Caki2 (cell line): ENCODE measurements at regions not wholly inside any gene's neighbourhood (a gene's known extent, or its start where the extent isn't known, plus 50 kb on each side); places are given as distances from the start of the nearest gene placed in this dataset.

Experiments
- DNase-seq: peaks from one replicate; pipeline ENCODE4 v3.0.0-alpha.2; 2015; ENCODE audit warnings: low read depth
- in situ Hi-C: cut with HindIII; loops from 2 replicates; pipeline ENCODE4 v1.10.0; 2016; ENCODE audit warnings: low sequenced_read_pairs, low pct_unique_long_range_greater_than_20kb, mixed read lengths

DNA sequence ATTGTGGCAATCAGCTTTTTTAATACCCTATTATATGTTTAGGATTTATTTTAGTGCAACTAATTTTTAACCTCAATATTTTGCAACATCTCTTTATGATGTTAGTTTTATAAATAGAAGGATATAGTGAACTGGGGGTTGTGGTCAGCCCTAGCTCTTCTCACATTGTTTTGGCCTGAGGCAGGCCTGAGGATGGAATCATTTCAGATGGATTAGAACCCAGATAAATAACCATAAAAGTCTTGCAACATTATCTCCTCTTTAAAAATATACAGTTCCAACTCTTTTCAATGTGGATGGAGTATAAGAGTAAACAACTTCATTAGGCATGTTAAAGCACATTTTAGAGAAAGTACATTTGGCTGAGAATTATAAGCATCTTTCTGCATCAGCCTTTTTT lies 522.7 kb downstream of the NR2F1-AS1 start:
- in situ Hi-C loops, result no loop called here
- no peak for DNase-seq

DNA sequence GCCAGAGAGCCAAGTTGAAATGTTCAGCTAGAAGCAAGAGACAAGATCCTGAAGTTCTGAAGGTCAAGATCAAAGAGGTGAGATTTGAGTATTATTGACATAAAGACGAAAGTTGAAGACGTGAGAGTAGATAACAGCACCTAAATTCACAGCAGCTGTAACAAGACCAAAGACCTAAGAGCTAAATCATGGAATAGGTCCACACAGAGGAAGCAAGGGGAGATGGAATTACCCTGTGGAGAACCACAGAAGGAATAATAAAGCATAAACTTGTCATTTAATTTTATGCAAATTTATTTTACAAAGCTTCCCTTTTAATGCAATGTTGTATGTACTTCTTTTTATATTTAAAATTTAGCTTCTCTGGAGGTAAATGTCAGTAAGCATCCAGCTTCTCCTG lies 523.7 kb downstream of the NR2F1-AS1 start:
- DNase-seq, result no peak
- in situ Hi-C loops, result no loop called here

DNA sequence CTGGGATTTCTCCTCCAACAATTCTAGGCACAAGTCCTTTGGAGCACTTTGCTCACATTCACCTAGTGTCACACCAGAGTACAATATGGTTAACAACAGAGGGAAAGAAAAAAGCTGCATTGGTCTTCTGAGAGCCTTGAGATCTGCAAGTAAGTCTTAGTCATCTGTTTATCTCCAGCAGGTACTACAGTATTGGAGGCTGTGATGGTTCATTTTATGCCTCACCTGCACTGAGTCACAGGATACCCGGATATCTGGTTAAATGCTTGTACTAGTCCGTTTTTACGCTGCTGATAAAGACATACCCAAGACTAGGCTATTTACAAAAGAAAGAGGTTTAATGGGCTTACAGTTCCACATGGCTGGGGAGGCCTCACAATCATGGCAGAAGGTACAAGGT lies 525.0 kb downstream of the NR2F1-AS1 start:
- in situ Hi-C loops, result no loop called here
- DNase-seq, result no peak

DNA sequence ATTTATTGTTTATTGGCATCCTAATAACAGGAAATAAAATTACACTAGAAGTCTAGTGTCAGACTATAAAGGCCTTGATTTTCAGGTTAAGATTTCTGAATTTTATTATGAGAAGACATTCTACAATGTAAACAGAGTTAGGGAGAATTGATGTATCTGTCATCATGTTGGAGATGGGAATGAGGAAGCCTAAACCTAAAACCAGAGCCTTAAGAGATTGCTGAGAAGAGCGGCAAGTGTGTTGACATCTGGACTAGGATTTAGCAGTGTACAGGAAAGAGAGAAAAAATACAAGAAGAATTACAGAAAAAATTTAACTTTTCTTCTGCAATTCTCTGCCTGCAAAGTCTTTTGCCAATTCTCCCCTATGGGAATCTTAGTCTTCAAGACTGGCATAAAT lies 525.5 kb downstream of the NR2F1-AS1 start:
- in situ Hi-C loops, result no loop called here

DNA sequence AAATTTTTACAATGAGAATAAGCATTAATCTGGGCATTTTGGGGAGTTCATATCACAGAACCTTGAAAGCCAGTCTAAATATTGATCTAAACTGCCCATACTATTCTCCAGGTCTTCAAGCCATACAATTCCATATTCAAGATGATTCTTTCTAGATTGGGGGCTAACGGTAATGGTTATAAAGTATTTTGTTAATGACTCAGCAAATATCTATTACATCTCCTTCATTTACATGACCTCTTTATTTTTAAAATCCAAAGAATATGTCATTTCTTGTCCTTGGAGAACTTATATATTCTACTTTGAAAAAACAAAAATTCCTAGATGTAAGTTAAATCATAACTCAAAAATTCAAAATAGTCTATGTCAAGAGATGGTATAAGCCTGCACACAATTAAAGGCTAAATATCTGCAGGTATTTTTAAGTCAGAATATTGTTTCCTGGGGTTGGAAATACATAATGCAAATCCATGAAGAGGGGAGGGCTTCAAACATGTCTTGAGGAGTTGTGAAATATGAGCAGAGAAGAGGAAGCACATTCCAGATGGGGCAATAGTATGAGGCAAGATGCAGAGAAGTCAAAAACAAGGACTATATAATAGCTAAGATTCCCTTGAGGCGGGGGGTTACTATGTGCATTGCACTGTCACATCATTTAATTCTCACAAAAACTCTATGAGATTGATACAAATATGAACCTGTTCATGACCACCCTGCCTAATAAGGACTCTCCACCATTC lies 526.4 kb downstream of the NR2F1-AS1 start:
- in situ Hi-C loops, result no loop called here
- DNase-seq, result no peak

More for the DNA sequence above, 525.5 kb downstream of the NR2F1-AS1 start:
- no peak for DNase-seq

DNA sequence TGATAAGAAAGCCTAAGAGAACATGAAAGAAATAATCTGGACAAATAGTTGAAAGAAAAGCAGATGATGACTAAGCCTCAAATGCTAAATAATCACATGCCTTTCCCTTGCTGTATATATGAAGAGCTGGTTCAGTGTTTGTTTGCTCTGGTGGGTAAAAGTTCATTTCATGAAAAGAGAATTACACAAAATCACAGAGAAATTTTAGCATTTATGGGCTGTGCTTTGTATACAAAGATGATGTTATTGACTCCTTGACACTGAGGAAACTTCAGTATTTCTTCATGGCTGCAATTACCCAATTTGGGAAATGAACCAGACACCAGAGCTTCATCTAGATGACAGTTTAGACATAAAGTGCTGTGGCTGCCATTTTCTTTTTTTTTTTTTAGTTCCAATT lies 527.2 kb downstream of the NR2F1-AS1 start:
- in situ Hi-C loops, result no loop called here
- peak; percentile 3 for DNase-seq

DNA sequence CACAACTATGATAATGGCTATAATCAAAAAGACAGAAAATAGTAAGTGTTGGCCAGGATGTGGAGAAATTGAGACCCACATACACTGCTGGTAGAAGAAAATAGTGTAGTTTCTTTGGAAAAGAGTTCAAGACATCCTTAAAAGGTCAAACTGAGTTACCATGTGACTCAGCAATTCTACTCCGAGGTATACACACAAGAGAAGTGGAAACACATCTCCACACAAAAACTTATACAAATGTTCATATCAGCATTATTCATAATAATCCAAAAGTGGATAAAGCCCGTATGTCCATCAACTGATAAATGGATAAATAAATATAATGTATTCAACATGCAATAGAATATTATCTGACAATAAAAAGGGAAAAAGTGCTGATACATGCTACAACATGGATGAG lies 532.2 kb downstream of the NR2F1-AS1 start:
- in situ Hi-C loops, result no loop called here

DNA sequence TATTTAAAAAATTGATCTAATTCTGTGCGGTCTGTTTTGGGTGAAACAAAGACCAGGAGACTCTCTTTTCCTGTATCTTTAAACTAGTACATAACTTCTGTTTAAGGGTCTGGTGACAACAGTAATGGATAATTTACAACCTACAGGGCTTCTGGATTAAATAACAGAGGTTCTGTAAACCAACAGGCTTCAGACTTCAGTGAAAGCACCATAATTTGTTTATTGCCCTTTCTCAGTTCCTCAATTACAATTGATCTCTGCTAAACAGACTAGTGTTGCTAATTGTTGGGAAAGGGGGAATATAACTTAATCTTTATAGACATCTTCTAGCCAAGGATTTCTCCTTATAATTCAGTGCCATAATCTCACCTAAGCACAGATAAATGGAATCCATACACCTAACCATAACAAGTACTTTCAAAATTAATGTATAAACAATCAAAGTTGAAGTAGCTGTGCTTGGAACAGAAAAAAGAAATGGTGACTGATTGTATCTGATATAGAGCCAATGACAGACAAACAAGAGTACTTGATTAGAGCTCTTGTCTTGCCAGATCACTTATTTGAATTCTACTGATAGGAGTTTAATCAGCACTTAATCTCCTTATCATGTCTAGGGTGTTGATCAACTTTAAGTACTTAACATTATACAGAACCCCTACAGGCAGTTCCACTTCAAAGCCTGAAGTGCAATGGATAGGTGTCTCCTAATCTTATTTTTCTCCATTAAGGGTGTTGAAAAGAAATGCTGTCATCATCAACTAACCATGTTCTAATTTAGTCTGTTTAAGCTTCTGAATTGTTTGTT lies 536.0 kb downstream of the NR2F1-AS1 start:
- DNase-seq, result no peak
- in situ Hi-C loops, result no loop called here

More for the DNA sequence above, 532.2 kb downstream of the NR2F1-AS1 start:
- no peak for DNase-seq

DNA sequence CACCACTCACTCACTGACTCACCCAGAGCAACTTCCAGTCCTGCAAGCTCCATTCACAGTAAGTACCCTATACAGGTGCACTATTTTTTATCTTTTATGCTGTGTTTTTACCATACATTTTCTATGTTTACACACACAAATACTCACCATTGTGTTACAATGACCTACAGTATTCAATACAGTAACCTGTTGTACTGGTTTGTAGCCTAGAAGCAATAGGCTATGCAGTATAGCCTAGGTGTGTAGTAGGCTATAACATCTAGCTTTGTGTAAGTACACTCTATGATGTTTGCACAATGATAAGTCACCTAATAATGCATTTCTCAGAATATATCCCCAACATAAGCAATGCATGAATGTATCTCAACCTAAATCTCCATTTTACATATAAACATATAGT lies 541.1 kb downstream of the NR2F1-AS1 start:
- in situ Hi-C loops, result no loop called here
- no peak for DNase-seq

DNA sequence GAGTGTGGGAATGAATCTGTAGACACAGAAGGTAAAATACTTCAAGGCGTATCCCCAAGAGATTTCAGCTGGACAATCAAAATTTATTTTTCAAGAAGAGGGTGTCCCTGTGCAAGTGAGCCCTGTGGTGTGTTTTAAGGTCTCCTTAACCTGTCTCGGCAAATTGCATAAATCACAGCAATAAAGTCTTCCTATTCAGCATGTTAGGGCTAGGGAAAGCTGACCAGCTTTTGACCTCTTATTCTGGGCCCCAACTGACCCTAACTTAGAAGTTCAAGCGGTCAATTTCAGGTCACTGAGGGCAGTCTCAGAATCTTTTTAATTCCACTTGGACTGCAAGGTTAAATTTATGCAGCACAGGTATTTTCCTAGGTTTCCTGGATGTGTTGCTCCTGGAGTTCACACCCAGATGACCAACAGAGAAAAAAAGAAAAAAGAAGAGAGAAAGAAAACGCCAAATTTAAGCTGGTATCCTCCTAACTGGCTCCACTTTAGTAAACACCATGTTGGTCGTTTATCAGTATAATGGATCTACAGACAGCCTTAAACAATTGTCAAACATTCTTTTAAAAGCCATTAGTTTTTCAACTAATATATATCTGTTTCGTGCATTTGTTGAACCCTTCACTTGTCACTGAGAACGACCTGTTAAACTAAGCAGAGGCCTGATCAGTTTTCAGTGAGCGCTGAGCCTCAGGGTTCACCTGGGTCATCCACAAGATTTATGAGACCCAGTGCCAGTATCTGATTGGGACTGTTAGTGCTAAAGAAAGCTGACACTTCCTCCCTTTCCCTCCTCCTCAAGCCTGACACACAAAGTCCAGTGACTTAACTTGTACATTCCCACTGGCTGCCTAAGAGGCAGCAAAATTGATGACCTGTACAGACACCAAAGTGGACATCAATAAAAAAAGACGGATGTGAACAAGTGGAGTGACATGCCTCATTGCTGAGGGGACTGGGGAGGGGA lies 546.1 kb downstream of the NR2F1-AS1 start:
- peak; percentile 2 for DNase-seq
- in situ Hi-C loops, result no loop called here

DNA sequence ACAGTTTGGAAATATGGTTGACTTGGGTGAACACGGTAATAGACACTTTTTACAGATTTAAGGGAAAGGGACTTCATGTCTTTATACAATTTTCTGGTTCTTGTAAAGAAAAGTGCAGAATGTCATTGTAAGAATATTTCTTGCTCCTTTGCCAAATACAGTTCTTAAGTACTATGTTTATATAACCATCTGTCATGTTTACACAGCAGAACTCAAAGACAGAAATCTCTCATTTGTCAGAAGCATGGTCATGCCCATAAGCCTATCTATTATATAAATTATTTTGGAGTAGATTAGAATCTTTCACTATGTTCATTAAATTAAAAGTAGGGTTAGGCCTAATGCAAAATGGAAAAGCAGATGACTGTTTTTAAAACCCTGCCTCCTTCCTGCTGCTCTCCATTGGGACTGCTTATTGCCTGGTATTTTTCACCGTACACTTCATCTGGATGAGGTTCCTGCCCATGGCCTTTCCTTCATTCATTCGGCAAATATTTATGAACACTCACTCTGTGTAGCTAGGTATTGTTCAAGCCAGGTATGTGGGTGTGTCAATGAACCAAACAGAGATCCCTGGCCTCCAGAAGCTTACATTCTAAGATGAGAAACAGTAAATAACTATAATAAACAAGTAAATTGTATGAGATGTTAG lies 558.1 kb downstream of the NR2F1-AS1 start:
- no peak for DNase-seq
- in situ Hi-C loops, result no loop called here

DNA sequence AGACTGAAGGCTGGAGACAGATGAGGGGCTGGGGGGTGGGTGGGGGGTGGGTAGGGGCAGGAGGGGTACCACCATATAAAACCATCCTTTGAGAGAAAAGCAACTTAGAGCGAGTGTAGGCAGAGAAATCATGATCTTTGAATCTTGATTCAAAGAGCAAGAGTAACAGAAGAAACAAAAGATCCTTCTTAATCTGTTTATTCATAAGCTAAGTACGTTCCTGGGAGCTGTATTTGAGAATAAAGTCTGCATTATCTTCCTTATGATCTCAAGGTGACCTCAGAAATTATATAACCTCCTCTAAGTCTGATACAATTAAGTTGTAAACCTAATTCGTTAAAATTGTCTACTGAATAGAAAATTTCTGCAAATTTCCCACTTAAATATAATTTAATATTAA lies 558.8 kb downstream of the NR2F1-AS1 start:
- DNase-seq, result no peak
- in situ Hi-C loops, result no loop called here

DNA sequence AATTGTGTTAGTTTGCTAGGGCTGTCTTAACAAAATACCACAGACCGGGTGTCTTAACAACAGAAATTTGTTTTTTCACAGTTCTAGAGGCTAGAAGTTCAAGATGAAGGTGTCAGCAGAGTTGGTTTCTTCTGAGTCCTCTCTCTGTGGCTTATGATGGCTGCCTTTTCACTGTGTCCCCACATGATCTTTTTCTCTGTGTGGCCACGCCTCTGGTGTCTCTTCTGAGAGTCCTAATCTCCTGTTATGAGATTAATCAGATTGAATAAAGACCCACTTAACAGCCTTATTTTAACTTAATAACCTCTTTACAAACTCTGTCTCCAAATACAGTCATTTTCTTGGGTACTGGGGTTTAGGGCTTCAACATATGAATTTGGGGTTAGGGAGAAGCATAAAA lies 561.1 kb downstream of the NR2F1-AS1 start:
- in situ Hi-C loops, result no loop called here
- no peak for DNase-seq

DNA sequence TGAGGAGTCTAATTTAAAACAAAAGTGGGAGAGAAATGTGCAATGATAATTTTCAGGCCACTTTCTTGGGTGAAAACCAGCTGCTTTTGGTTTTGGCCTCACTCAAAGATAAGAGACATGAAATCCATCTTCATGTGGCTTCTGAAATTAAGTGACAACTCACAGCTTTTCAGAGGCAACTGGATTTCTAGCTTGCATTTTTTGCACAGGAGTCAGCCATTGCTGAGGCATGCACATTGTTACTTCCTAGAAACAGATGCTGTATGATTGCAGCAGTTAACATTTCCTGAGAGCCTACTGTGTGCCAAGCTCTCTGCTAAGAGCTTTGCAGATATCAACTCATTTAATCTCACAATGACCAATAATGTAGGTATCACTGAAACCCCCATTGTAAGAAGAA lies 562.6 kb downstream of the NR2F1-AS1 start:
- in situ Hi-C loops, result no loop called here
- DNase-seq, result no peak

DNA sequence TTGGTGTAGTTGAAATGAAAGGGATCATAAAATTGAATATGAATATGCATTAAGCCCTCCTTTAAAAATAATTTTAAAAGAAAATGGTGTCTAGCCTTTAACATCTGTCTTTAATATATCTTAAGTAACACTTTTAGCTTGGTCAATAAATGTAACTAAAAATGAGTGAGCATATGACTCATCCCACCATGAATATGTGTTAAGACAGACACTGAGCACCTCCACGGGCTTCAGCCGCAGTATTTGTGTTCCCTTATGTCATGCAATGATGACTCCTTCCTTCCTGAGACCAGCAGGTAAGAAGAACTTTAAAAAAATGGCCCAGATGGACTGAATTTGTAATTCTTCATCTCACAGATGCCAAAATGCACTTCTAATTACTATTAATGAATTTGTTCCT lies 563.2 kb downstream of the NR2F1-AS1 start:
- in situ Hi-C loops, result no loop called here
- no peak for DNase-seq

DNA sequence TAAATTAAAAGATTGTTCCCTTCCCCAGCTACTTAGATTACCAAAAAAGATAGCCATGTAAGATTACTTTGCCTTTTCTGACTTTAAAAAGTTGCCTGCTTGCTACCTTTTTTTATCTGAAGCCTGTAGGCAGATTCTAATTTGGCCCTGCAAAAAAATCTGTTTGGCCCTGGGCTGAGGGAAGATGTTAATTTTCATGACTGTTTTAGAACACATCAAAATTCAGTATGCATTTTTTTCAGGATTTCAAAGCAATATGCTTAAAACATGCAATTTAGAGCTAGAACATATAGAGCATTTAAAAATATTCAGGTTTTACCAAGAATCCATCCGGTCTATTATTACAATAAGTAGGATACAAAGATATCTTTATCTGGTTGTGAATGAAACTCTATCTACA lies 563.6 kb downstream of the NR2F1-AS1 start:
- DNase-seq, result no peak
- in situ Hi-C loops, result no loop called here

DNA sequence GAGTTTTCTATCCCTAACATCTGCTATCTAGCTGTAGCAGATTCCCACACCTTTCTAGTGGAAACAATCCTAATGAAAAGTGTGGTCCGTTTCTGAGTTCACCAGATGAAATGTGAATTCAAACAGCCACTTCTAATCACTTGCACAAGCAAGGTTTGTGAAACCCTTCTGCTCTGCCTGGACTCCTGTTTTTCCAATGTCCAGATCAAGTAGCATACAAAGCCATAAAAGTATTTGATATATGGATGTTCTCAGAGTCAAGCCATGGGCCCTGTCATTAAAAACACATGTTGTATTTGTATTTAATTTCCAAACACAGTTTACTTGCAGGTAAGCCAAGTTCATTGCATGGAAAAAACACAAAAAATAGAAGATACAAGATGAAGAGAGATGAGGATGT lies 570.4 kb downstream of the NR2F1-AS1 start:
- DNase-seq, result no peak
- in situ Hi-C loops, result no loop called here

DNA sequence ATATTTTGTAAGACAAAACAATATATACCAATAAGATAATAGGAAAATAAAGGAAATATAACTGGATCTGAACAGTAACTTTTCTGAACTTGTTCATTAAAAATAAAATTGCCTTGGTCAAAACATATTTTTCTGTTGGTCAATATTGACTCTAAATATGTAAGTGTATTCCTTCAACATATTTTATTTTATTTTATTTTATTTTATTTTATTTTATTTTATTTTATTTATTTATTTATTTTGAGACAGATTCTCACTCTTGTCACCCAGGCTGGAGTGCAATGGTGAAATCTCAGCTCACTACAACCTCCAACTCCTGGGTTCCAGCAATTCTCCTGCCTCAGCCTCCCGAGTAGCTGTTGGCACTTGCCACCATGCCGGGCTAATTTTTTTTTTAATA lies 571.0 kb downstream of the NR2F1-AS1 start:
- DNase-seq, result no peak
- in situ Hi-C loops, result no loop called here
